CD4-positive, alpha-beta T cell treated with Interleukin-15 for 1 hour (primary cell): ENCODE measurements at regions not wholly inside any gene's neighbourhood (a gene's known extent, or its start where the extent isn't known, plus 50 kb on each side); places are given as distances from the start of the nearest gene placed in this dataset.

Experiments
- DNase-seq: peaks from one replicate; pipeline ENCODE4 v3.0.0-alpha.2; 2020

DNA sequence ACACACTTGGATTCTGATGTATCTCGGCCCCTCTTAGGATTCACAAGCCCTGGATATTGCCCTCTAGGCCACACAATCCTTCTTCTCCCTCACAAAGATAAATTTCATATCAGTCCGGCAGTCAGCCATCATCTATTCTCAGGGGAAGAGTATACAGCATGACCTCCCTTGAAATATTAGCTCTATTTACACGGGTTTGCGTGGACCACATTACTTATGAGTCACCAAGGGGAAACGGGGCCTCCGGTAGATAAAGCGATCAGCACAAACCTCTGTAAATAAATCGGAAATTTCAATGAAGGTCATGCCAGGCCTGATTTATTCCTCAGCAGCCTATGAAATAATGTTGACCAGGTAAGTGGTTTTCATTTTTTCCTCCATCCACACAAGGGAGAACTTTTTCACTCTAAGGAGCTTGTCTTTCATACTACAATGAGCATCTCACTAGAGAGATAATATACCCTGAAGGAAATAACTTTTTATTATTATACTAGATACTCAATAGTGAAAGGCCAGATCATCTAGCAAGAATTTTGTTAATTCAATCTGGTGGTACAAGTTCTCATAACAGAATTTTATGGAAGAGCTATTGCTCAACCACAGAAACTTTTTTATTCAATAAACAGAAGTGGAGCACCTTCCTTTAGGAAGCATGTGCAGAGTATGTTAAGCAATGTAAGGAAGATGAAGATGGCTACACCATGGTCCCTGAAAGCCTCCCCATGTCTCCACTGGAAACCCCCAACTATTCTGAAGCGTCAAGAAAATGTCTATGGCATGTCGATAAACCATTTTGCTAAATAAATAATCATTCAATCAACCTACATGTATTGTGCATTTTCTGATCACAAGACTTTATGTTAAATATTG, 125.2 kb upstream of the PIK3C3 start:
- no peak for DNase-seq

DNA sequence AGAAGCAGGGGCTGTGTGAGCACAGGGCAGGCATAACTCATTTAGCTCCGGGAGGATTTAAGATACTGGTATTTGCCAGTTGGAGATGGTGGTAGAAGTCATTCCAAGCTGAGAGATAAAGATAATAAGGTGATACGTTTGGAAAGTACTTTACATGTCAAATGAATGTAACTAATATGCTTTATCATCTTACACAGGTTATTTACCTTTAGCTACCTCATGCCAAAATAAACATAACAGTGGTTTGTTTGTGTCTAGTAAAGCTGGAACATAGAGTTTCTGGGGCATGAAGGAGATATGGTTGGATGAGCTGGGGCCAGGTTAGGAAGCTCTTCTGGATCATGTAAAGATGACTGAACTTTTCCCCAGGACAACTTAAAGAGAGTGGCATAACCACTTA, 126.9 kb upstream of the PIK3C3 start:
- no peak for DNase-seq

DNA sequence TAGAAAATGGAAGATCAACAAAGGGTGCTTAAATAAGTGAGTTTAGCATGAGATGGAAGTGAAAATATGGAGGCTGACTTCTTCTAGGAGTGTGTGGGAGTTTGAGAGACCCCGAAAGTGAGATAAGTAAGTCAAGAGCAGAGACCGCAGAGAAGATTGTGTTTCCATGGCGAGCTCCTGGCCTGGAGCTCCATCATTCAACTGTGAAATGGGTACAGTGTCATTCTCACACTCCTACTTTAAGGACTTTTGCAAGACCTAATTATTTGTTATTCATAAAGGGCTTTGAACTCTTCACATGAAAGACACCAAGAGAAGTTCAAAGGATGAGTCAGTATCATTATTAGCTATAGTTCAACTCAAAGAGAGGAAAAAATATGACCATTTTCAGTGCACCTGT, 134.2 kb upstream of the PIK3C3 start:
- no peak for DNase-seq

DNA sequence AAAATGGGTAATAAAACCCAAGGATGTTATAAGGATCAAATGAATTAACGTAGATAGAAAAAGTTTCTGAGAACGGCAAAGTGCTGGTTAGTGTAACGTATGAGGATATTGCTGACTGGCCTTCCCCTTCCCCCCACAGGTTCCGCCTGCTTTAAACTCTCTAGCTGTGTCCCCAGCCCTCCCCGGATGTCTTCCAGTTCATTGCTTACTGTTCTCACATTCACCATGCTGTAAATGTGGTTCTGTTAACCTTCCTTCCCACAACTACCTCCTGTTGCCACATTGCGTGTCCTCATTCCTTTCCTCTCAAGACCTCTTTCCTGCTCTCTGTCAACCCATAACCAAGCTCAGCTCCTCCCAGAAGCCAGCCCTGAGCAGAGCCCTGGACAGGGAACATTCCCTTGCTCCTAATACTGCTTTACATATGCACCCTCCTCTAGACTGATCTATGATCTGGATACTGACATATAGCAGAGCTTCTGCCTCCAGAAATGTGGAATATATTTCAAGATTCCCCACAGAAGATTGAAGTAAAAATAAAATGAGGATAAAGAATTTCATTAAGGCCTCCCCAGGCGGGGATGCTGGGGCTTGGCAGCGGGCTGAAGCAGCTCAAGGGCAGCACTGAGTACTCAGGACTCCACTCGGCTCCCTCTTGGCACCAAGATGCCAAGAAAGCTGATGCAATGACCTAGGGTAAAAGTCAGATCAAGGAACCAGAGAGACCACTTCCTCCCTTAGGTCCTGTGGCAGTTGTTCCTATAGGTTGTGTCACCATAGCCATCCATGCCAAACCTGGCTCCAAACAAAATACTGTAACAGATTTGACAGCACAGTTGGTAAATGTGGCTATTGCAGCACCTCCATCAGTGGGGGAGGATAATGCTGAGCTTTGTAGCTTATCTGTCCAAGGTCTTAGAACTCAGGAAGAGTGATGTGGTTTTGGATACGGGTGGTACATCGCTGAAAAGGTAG, 136.4 kb upstream of the PIK3C3 start:
- no peak for DNase-seq

- no peak for DNase-seq
Observed at GRCh38 chr18:41814651-41815050, 140.4 kb upstream of the PIK3C3 start.

- no peak for DNase-seq
Observed at GRCh38 chr18:41809652-41810051, 145.4 kb upstream of the PIK3C3 start.

DNA sequence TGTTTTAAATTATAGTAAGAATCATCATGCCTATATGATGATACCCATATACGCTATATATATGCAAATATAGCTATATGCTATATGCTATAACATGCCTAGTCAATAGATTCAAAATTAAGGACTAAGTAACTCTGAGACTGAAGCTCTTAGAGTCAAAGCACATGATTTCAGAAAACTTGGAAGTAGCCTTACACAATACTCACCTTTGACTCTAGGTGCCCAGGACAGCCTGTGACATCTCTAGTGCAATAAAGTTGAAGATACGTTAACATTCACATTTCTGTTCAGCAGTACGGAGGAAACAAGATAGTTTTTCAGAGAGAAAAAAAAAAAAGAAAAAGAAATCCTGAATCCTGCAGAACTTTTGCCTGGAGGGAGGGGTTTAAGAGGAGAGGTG, 149.7 kb upstream of the PIK3C3 start:
- DNase-seq: no peak

DNA sequence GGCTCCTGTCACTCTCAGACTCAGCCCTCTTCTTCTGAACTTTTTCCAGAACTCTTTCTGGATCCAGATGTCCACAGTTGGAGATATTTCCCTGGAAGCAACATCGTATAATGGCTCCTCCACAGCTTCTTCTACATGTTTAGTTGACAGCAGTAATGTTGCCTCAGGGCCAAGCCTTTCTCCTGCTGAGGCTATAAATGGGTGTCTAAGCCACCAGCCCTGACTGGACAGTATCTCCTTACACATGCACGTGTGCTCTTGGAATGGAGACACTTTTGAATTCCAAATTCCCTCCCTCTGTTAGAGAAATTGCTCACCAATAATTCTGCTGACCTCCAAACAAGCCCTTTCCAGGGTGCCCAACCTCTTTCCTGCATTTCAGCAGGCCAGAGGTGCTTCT, 156.2 kb upstream of the PIK3C3 start:
- no peak for DNase-seq

GRCh38 chr18:41790687-41791086, 164.3 kb upstream of the PIK3C3 start:
- DNase-seq: no peak

DNA sequence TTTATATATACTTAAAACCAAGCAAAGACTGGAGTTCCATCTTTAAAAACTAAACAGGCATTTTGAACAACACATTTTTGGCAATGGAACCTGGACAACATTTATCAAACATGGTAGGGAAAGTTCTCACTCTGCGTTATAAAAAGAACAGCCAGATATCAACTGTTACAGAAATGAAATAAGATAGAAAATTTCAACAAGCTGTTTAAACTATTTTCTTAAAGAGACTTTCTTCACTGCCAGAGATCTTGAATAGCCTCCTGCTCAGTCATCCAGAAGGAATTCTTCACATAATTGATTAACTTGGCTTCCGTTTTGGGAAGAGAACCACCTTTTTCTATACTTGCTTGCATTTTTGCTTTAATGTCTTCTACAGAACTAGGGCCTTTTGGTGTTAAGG, 166.0 kb upstream of the PIK3C3 start:
- DNase-seq: no peak

DNA sequence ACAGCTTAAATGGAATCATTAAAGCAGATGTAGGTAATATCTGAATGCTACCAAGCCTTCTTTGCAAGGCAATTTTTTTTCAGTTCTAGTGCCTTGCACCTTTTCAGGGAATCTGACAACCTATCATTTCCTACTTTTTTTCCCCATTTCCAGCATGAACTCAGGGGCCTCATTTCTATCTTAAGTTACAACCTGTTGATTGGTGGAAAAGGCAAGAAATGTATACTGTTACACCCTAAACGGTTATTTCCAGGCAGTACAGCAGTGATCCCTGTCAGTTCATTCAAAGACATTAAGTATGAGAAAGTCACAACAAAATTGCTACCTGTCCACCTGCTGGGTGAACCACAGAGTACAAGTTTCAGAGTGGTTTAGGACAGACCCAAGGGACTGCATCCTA, 171.2 kb upstream of the PIK3C3 start:
- DNase-seq: no peak

- DNase-seq: no peak
Observed at GRCh38 chr18:41783065-41783818, 171.8 kb upstream of the PIK3C3 start.

DNA sequence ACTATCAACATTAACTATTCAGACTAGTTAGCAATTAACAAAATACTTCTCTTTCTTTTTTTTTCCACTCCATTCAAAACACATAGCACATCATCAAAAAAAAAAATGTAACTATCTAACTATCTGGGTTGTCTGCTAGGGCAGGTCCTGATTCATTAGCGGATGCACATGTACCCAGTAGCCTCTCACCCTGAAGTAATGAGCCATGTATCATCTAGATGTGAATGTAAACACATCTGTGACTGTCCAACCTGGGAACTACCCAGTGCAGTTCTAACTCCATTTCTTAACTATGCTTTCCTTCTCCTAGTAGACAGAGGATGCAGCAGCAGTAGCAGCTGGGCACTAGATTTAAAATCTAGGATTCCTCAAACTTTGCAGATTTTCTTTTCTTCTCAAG, 183.1 kb upstream of the PIK3C3 start:
- DNase-seq: no peak

DNA sequence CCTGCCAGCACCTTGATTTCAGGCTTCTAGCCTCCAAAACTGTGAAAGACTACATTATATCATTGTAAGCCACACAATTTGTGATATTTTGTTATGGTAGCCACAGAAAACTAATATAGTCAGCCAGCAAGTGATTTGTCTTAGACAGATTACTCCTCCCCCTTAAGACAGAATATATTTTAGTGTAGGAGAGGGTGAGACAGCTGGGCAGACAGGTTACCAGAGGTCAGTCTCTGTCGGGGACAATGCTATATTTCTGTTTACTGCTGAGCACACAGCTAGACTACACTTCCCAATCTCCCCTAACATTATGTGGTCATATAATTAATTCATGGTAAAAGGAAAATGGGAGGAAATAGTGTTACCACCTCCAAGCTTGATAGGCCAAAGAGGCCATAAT, 185.8 kb upstream of the PIK3C3 start:
- DNase-seq: no peak

DNA sequence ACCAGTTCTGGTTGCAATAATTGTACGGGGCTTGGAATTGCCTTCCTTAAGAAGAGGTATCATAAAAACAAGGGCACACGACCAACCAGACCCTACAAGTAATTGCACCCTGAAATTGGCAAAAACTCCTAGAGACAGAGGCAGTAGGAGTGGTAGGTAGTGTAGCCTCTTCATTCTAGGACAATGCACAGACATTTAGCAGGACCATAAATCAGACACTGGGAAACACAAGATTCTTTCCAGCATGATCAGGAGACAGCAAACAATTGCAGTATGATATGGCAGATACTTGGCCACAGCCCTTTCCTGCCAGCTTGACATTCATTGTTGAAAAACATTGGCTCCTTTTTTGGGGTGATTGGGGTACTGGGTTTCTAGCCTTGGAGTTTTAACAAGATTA, 186.6 kb upstream of the PIK3C3 start:
- no peak for DNase-seq

- no peak for DNase-seq
Observed at GRCh38 chr18:41767960-41768359, 187.1 kb upstream of the PIK3C3 start.

DNA sequence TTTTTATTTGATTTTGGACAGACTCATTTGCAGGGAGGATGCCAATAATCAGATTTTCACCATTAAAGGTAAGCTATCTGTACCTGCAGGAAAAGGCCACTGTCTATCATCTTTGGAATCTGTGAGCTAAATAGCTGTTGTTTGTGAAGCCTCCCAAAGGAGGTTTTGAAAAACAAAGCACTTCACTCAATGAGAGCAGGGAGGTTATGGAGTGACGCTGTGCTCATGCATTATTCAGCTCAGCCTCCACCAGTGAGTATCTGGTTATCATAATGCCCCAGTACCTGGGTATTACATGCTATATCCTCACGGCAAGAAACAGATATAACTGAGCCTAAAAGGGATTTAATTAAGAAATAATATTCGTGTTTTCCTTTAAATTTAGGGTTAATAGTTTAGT, 189.6 kb upstream of the PIK3C3 start:
- no peak for DNase-seq

DNA sequence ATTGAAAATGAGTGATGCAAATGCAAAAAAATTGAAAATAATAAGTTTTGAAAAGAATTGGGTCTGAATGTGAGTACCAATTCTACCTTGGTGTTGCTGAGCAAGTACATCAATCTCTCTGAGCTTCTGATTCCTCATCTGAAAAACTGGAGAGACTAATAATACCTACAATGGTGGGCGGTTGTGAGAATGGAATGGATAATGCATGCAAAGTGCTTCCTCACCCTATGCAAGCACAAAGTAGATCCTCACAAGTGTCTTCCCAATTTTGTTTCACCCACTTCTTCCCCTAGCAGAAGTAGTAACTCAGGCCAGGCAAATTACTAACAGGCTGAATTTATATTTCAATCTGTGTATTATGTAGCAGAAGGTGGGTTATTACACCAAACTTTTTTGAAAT, 191.7 kb upstream of the PIK3C3 start:
- DNase-seq: no peak

DNA sequence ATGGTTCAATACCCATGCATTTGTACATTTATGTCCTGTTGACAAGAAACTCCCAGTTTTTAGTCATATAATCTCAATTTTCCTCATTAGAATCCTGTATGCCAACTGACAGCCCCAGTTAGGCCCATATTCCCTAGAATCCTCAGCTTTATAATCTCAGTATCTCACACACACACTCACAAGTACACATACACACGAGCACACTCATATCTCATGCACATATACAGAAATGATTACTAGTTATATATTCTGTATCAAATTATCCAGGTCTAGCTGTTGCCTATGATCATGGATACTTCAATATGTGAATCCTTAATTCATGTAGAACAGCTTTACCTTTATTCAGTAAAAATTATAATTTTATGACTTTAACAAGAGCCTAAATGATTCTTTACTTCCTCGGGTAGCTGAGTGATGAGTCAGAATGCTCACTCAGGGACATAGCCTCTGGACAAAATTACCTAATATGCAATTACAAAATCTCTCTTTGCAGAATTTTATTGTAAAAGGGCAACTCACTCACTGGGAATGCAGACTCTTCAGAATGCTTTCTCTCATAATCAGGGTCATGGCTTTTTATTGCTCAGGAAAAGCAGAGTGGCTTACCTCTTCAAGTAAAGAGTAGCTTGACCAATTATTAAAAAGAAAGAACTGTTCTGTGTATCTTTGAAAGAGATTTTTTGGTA, 193.6 kb upstream of the PIK3C3 start:
- DNase-seq: no peak

- DNase-seq: no peak
Observed at GRCh38 chr18:41758534-41758933, 196.5 kb upstream of the PIK3C3 start.

- DNase-seq: no peak
Observed at GRCh38 chr18:41756141-41756540, 198.9 kb upstream of the PIK3C3 start.

- no peak for DNase-seq
Observed at GRCh38 chr18:41754332-41754731, 200.7 kb upstream of the PIK3C3 start.

GRCh38 chr18:41753826-41754225, 201.2 kb upstream of the PIK3C3 start:
- no peak for DNase-seq
